Kidney glomerular epithelial cell (primary cell): ENCODE measurements at regions not wholly inside any gene's neighbourhood (a gene's known extent, or its start where the extent isn't known, plus 50 kb on each side); places are given as distances from the start of the nearest gene placed in this dataset.

Source experiments
- DNase-seq: peaks from one replicate; lab custom pipeline; 2025; lab: John Stamatoyannopoulos, UW

- no peak for DNase-seq
Observed at GRCh38 chr4:107156443-107156842, 120.3 kb upstream of the DKK2 start.

DNA sequence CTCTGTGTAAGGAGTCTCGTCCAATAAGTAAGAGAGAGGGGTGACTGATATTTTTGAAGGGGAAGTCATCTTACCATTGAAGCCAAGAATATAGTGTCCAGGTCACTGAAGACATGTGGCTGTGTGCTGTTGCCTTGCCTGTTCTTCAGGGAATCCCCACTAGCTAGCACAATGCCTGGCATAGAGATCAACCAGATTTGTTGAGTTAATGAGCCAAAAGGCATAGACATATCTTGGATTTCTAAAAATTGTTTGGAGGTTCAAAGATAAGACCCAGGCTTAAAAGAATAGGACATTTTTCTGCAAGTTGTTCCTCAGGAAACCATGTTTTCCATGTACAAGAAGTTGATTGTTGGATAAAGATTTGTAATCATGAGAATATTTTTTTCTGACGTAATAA, 119.3 kb upstream of the DKK2 start:
- no peak for DNase-seq

- no peak for DNase-seq
Observed at GRCh38 chr4:107153956-107154355, 117.8 kb upstream of the DKK2 start.

DNA sequence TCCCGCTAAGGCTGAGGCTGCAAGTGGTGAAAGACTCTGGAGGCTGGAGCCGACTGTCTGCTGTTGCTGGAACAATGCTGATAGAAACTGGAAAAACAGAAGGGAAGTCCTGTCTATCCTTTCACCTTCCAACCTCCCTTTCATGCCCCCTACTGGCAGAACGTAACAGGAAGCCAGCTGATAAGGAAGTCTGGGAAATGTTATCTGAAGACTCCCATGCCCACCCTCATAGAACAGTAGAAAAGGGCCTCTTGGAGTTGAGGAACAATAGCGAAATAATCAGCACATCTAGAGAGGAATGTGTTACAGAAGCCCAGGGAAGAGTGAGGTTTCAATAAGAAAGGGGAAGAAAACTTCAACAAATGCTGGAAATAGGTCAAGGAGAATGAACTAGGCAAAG, 117.1 kb upstream of the DKK2 start:
- DNase-seq = no peak

DNA sequence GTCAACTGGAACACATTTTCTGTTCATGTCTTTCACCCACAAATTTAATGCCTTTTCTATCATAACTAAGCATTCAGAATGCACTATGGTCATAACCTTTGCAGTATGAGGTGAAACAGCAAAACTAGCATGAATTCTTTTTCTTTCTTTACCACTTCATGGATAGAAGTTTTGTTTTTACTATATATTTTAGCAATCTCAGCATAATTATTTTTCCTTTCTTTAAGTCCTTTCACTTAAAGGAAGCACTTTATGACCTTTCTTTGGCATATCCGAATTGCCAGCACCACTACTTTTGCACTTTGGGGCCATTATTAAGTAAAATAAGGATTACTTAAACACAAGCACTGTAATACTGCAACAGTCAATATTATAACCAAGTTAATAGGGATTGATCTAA, 115.1 kb upstream of the DKK2 start:
- no peak for DNase-seq

- DNase-seq = no peak
Observed at GRCh38 chr4:107148904-107149303, 112.8 kb upstream of the DKK2 start.

GRCh38 chr4:107147873-107148272, 111.8 kb upstream of the DKK2 start:
- no peak for DNase-seq

GRCh38 chr4:107138433-107138832, 102.3 kb upstream of the DKK2 start:
- DNase-seq = no peak

- no peak for DNase-seq
Observed at GRCh38 chr4:107133965-107134653, 98.0 kb upstream of the DKK2 start.

DNA sequence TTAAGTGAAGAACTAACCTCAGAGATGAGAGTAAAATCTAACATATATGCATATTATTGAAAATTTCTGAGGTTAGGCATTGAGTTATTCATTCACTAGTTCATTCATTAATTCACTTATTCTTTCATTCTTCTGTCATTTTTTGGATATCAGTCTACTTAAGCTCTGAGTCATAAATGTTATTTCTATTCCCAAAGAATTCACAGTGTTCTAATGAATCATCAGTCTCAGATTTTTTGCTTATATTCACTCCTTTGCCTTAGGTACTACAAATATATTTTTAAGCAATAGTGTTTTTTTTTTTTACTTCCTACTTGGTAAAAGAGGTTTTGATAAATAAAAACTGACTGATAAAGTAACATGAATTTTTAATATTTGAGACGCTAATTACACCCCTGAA, 95.2 kb upstream of the DKK2 start:
- DNase-seq = peak; percentile 20

DNA sequence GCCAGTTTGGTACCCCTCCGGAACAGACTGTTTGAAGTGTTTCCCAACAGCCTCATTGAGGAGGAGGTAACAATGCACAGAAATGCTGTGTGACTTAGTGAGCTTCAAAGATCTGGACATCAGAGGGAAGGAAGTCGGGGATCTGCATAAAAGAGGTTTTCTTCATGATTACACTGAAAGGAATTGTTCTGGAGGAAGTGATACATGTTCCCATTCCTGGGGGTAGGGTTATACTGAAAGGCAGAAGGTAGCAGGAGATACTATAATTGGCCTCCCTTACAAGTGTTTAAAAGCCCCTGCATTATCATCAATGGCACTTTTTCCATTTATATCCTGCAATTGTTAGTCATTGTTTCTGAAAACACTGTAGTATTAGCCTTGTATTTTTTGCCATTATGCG, 94.0 kb upstream of the DKK2 start:
- DNase-seq = no peak

- DNase-seq = no peak
Observed at GRCh38 chr4:107129611-107130010, 93.5 kb upstream of the DKK2 start.

DNA sequence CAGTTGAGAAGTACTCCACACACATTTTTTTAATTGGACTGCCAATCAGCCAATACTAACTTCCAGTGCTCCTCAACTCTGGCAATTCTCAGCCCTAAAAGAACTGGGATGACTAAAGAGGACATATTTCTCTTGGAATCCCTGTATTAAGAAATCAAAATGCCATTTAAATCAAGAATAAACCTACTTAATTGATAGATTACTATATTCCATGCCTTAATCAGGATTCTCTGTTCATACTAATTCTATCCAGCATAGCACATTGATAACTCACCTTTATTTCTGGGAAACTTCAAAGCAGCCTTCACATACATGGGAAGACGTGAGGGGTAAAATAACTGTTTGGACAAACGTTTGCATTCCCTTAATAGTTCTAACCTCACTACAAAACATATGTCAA, 93.0 kb upstream of the DKK2 start:
- DNase-seq = no peak

GRCh38 chr4:107128116-107128515, 92.0 kb upstream of the DKK2 start:
- DNase-seq = no peak

DNA sequence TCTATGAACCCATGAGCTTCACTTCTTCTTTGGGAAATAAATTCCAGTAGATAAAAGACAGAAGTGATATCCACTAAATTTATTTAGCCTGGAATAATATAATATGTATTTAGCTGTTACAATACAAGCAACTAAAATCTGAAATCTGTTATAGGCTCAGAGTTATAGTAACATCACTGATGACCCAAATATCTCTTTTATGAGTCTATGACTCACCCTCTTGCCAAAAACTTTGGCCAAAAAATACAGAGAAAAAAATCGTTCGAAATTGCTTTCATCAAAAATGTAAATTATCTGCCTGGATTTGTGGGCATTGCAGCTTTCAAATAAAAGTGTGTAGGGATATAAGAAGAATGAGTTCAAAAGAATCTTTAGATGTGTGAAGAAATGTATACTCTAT, 89.4 kb upstream of the DKK2 start:
- no peak for DNase-seq

DNA sequence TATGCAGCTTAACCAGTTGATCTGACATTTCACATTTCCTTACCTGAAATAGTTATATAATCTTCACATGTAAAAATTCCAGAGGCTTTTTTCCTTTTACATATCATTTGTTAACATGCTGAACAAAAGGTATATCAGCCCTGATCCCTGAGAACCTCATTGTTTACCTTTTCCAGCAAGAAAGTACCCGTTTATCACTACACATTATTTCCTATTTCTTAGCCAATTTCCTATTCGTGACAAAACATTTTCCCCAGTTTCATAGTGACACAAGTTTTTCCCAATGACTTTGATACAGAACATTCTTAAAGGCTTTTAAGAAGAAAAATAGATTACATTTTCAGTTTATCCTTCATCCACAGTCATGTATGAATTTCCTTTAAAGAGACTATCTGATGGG, 86.6 kb upstream of the DKK2 start:
- no peak for DNase-seq

DNA sequence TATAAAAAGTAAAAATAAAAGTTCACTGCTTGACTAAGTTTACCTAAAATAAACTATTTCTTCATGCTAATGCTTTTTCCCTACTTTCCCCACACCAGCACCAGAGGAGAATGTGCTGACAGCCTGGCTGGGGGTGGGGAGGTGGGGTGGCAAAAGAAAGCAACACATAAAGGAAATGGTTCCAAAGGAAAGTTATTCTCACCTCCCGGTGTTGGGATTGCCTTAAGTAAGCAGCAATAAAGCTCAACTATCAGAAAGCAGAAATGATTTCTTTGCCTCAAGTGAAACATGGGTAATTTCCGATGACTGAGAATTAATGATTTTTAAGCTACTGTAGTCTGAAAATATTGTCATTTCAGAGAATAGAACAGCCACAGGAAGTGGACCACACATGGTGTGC, 84.5 kb upstream of the DKK2 start:
- no peak for DNase-seq

- no peak for DNase-seq
Observed at GRCh38 chr4:107117726-107118125, 81.6 kb upstream of the DKK2 start.

GRCh38 chr4:107115185-107115847, 79.2 kb upstream of the DKK2 start:
- no peak for DNase-seq

DNA sequence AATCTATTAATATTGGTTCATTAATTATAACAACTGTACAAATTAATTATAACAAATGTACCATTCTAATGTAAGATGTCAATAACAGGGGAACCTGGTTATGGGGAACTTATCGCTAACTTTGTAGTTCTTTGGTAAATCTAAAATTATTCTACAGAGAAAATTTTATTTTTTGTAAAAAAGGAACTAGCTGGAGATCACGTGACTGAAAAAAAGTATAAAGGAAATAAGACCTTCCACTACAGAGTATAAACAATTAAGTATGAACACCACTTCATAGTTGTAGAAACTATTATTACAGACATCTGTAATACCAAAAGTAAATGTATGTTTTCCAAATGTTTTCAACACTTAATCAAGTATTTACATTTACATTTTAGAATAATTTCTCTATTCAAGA, 77.9 kb upstream of the DKK2 start:
- no peak for DNase-seq

DNA sequence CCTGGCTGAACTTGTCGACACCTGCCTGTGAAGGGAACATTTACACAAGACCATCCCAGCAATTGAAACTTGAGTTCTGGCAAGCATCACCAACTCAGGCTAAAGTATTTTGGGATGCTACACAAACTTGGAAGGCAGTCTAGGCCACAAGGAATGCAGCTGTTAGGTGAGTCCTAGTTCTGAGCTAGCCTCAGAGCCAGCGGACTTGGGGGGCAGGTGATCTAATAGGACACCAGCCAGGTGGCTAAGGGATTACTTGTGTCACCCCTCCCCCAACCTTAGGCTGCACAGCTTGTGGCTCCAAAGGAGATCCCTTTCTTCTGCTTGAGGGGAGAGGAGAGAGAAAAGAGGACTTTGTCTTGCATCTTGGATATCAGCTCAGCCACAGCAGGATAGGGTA, 62.3 kb upstream of the DKK2 start:
- no peak for DNase-seq

DNA sequence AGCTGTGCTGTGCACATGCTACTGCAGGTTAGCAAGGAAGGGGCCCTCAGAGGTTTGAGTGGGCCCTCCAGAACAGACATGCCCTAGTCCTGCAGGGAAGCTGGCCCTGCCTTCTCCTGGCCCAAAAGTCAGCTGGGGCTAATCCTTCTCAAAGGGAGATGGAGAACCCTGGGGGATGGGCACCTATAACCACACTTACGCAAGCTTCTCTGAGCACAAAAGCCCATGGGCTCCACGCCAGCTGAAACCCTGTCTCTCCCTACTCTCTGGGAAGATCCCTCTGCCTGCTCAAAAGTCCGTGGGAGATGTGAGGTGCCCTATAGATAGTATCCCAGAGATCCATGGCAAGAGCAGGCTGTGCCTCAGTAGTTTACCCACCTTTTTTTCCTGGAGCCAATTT, 58.9 kb upstream of the DKK2 start:
- DNase-seq = no peak

DNA sequence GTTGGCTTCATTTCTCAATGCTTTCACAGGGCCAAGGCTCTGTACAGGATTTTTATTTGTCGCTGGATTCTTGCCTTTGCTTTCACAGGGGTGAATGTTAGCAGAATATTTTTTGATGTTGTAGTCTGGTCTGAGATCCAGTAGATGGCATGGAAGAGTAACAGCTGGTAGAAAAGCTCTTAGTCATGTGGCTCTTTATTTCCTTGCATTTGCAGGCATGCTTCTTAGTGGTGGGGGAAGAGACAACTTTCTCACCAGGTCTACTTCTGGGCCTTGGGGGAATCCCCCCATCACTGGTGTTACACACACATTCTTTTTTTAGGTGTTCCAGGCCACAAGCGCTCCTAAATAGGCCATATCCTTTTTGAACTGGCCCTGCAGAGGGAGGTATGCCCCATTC, 58.2 kb upstream of the DKK2 start:
- peak; percentile 40 for DNase-seq
